Middle frontal gyrus (tissue), 1 donor: ENCODE measurements at regions not wholly inside any gene's neighbourhood (a gene's known extent, or its start where the extent isn't known, plus 50 kb on each side); places are given as distances from the start of the nearest gene placed in this dataset.
"Not testable (repeated sequence)": the region's sequence is repeated elsewhere in the genome, so short reads cannot be mapped to it uniquely, and the experiment has no call there.

ENCODE experiments used
- DNase-seq: peaks from one replicate; pipeline ENCODE4 v3.0.0-alpha.2; 2015; ENCODE audit warnings: low spot score; ENCODE audit errors: extremely low spot score

- DNase-seq, result no peak
These were observed 2030.6 kb upstream of the CELF4 start for GRCh38 chr18:39596221-39596620.

GRCh38 chr18:39594206-39594605, 2028.6 kb upstream of the CELF4 start:
- no peak for DNase-seq

- no peak for DNase-seq
These were observed 2026.1 kb upstream of the CELF4 start for GRCh38 chr18:39591649-39592048.

- DNase-seq, result no peak
These were observed 2023.9 kb upstream of the CELF4 start for GRCh38 chr18:39589496-39589895.

GRCh38 chr18:39587586-39587985, 2022.0 kb upstream of the CELF4 start:
- no peak for DNase-seq

GRCh38 chr18:39586741-39587140, 2021.1 kb upstream of the CELF4 start:
- no peak for DNase-seq

- no peak for DNase-seq
These were observed 2009.3 kb upstream of the CELF4 start for GRCh38 chr18:39574897-39575296.

GRCh38 chr18:39571511-39571910, 2005.9 kb upstream of the CELF4 start:
- DNase-seq, result no peak

- not testable (repeated sequence) for DNase-seq
These were observed 2000.1 kb upstream of the CELF4 start for GRCh38 chr18:39565551-39566230.

- no peak for DNase-seq
These were observed 1999.1 kb upstream of the CELF4 start for GRCh38 chr18:39564716-39565115.

- DNase-seq, result no peak
These were observed 1995.5 kb upstream of the CELF4 start for GRCh38 chr18:39561126-39561525.

GRCh38 chr18:39558658-39559057, 1993.1 kb upstream of the CELF4 start:
- no peak for DNase-seq

- no peak for DNase-seq
These were observed 1989.9 kb upstream of the CELF4 start for GRCh38 chr18:39555496-39555895.

- no peak for DNase-seq
These were observed 1985.1 kb upstream of the CELF4 start for GRCh38 chr18:39550701-39551100.

- DNase-seq, result no peak
These were observed 1983.5 kb upstream of the CELF4 start for GRCh38 chr18:39549144-39549543.

- DNase-seq, result no peak
These were observed 1966.1 kb upstream of the CELF4 start for GRCh38 chr18:39531659-39532058.

GRCh38 chr18:39529358-39529757, 1963.8 kb upstream of the CELF4 start:
- no peak for DNase-seq

- no peak for DNase-seq
These were observed 1961.9 kb upstream of the CELF4 start for GRCh38 chr18:39527465-39527864.

- no peak for DNase-seq
These were observed 1958.8 kb upstream of the CELF4 start for GRCh38 chr18:39524370-39524769.

- DNase-seq, result no peak
These were observed 1957.7 kb upstream of the CELF4 start for GRCh38 chr18:39523281-39523680.

GRCh38 chr18:39521164-39521563, 1955.6 kb upstream of the CELF4 start:
- no peak for DNase-seq

GRCh38 chr18:39519741-39520140, 1954.1 kb upstream of the CELF4 start:
- DNase-seq, result no peak

GRCh38 chr18:39515299-39515698, 1949.7 kb upstream of the CELF4 start:
- no peak for DNase-seq

- DNase-seq, result no peak
These were observed 1947.6 kb upstream of the CELF4 start for GRCh38 chr18:39513186-39513585.
